ENCODE measurements at regions not wholly inside any gene's neighbourhood (a gene's known extent, or its start where the extent isn't known, plus 50 kb on each side); places are given as distances from the start of the nearest gene placed in this dataset.

DNA sequence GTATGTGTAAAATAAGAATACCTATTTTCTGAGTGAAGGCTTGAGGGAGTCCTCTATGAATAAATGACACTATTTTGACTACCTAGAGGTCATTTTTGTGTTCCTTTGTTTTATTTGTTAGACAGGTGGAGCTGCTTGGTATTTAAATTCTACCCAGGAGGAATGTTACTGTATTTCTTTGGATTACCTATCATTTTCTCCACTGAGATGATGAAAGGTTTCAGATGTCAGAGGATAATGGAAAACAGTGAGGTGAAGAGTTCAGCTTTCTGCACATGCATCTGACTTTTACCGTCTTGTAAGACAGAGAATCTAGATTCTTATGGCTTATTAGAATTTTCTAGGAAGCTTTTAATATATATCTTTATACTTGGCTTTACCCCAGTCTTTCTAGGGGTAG lies 689.8 kb upstream of the NXPH2 start:
- TF ChIP-seq, protein P1, sequence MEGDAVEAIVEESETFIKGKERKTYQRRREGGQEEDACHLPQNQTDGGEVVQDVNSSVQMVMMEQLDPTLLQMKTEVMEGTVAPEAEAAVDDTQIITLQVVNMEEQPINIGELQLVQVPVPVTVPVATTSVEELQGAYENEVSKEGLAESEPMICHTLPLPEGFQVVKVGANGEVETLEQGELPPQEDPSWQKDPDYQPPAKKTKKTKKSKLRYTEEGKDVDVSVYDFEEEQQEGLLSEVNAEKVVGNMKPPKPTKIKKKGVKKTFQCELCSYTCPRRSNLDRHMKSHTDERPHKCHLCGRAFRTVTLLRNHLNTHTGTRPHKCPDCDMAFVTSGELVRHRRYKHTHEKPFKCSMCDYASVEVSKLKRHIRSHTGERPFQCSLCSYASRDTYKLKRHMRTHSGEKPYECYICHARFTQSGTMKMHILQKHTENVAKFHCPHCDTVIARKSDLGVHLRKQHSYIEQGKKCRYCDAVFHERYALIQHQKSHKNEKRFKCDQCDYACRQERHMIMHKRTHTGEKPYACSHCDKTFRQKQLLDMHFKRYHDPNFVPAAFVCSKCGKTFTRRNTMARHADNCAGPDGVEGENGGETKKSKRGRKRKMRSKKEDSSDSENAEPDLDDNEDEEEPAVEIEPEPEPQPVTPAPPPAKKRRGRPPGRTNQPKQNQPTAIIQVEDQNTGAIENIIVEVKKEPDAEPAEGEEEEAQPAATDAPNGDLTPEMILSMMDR (conservative IDR thresholded peaks at IDR 0.05), result no peak
- TF ChIP-seq ZFX (IDR thresholded peaks at IDR 0.05), result no peak
